HuH-7 (cell line): ENCODE measurements at regions not wholly inside any gene's neighbourhood (a gene's known extent, or its start where the extent isn't known, plus 50 kb on each side); places are given as distances from the start of the nearest gene placed in this dataset.
"Not testable (repeated sequence)": the region's sequence is repeated elsewhere in the genome, so short reads cannot be mapped to it uniquely, and the experiment has no call there.

Experiments
- DNase-seq: peaks from one replicate; pipeline ENCODE4 v3.0.0; 2011; ENCODE audit warnings: low spot score

GRCh38 chr4:143819029-143819428 is 86.3 kb downstream of the GYPE start:
- no peak for DNase-seq

DNA sequence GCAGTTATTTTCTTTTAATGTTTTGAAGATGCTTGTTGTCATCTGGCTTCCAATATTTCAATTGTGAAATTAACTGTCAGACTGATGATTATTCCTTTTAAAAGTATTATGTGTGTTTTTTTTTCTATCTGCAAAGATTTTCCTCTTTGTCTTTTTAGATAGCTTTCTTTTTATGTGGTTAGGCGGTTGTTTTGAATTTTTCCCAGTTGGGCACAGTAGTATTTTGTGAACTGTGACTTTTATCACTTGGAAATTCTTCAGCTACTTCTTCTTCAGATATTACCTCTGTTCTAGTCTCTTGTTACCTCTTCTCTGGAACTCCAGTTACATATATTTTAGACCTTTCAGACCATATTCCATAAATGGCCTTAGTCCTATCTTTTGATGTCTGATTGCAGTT is 87.5 kb downstream of the GYPE start:
- DNase-seq, result not testable (repeated sequence)

DNA sequence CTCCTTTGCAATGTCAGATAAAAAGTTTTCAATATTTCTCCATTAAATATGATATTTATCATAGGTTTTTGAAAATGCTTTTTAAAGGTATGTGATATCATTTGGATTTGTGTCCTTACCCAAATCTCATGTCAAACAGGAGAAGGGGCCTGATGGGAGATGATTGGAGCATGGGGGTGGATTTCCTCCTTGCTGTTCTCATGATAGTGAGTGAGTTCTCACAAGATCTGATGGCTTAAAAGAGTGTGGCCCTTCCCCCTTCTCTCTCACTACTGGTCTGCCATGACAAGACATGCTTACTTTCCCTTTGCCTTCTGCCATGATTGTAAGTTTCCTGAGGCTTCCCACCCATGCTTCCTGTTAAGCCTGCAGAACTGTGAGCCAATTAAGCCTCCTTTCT is 90.0 kb downstream of the GYPE start:
- DNase-seq, result not testable (repeated sequence)

DNA sequence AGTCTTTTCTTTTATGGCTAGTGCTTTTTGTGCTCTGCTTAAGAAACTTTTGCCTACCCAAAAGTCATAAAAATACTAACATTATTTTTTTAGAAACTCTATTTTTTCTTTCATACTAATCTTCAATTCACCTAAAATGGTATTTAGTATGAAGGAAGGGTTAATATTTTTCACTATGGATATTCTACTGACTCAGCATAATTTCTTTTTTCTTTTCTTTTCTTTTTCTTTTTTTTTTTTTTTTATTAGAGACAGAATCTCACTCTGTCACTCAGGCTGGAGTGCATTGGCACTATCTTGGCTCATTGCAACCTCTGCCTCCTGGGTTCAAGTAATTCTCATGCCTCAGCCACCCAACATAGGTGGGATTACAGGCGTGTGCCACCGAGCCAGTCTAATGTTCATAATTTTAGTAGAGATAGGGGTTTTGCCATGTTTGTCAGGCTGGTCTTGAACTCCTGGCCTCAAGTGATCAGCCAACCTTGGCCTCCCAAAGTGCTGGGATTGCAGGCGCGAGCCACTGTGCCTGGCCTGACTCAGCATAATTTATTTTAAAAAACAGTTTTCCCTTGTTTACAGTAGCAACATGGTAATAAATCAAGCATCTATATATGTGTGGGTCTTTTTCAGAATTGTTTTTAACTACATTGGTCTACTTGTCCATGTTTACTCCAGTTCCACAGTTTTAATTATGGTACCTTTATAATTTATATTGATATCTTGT is 91.8 kb downstream of the GYPE start:
- not testable (repeated sequence) for DNase-seq

GRCh38 chr4:143791693-143792092 is 91.2 kb upstream of the FREM3 start:
- not testable (repeated sequence) for DNase-seq

DNA sequence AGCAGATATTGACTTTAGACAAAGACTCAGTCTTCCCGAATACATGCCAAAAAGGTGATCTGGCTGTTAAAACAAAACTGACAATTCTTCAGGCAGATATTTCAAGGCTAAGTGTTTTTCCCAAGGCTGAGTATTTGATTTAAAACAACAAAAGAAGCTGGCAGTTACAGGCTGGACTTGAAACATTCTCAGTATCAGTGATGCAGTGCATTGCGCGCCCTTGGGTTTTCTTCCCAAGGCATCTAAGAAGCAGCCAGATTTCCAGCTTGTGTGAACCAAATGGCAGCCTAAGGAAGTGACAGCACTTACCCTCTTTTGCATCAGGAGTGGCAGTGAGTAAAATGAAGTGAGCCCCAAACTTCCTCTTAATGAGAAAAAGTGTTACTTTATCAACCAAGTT is 90.0 kb upstream of the FREM3 start:
- not testable (repeated sequence) for DNase-seq

DNA sequence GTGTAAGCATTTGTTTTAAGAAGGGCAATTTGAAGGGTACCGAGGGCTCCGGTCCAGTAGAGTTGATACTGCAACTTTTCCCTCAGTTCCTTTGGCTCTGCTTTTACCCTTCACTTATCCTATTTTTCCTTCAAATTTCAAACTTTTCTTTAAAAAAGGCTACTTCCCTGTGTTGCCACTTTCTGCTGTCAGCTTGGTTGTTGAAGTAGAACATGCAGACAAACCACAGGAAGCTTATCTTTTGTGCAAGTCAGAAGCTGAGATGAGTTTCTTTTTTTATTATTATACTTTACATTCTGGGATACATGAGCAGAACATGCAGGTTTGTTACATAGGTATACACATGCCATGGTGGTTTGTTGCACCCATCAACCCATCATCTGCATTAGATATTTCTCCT is 89.1 kb upstream of the FREM3 start:
- DNase-seq, result not testable (repeated sequence)

- DNase-seq, result no peak
Observed at GRCh38 chr4:143784567-143784966, 84.1 kb upstream of the FREM3 start.

DNA sequence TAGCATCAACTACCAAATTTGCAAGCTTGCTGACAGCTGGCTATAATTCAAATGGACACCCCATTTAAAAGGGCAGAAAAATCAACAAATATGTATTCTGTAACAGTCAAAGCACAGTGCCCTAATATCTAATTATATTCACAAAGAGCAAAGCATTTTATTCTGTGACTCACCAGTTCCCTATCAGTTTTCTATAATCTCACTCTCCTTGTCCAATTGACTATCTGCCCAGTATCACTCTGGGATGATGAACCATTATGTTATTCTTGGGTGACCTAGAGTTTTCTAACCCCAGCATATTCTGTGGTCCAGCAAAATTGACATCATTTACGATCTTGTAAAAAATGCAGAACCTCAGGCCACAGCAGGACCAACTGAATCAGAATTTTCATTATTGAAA is 82.0 kb upstream of the FREM3 start:
- DNase-seq, result no peak

DNA sequence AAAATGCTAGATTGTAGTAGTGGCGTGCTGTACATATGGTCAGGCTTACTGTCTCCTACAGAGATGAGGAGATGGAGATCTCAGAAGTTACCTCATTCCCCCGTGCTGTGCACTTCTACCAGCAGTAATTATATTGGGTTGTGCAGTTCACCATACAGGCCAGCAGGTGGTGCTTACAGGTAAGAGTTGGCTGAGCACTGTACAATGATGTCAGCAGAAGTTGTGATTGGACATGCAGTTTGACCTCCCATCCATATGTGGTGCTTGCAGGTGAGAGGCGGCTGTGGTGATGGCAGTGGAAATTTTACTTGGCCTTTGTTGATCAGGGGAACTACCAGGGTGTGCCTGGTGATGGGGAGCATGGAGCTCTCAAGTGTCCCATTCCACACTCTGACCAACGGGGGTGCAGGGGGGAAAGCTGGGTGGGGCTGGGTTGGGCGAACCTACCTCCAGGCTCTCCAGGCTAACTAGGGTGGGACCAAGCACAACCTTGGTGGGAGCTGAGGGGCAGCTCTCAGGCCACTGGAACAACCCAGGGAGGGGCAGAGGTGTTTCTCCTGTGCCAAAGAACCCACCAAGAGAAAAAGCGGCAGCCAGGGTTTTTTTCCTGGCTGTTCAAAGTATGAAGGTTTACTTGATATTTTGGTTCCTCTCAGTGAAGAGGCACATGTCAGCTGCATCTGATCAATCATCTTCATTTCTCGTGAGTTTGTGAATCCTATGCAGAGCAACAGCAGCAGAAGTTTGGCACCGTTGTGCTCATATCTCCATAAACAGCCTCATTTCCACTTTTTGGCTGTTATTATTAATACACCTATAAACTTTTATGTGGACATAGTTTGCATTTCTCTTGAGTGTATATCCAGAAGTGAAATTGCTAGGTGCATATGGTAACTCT is 73.8 kb upstream of the FREM3 start:
- peak; percentile 12 for DNase-seq

- no peak for DNase-seq
Observed at GRCh38 chr4:143771269-143771668, 70.8 kb upstream of the FREM3 start.

- no peak for DNase-seq
Observed at GRCh38 chr4:143768007-143768591, 67.6 kb upstream of the FREM3 start.

GRCh38 chr4:143763587-143763986 is 63.1 kb upstream of the FREM3 start:
- no peak for DNase-seq

DNA sequence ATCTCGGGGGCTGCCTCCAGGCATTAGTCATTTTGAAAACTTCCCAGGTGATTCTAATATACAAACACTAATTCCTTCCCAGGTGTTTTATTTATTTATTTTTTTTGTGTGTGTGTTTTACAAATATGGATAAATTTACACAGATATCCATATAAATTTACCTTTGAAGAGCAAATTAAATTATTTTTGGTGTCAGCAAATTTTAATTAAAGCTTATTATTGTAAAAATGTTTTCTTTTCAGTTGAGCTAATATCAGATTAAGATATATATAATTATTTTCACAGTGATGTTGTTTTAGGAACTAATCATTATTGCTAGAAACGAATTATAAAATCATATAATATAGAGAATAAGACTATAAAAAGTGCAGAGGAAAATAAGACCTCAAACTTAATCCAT is 62.0 kb upstream of the FREM3 start:
- DNase-seq, result no peak
